Ectodermal cell (in vitro differentiated cells): ENCODE measurements at regions not wholly inside any gene's neighbourhood (a gene's known extent, or its start where the extent isn't known, plus 50 kb on each side); places are given as distances from the start of the nearest gene placed in this dataset.

Experiments used
- H3K27ac ChIP-seq: 2 replicates; pipeline ENCODE4 v1.7.0; 2013; ENCODE audit warnings: mild to moderate bottlenecking, low read depth, low read length; ENCODE audit not compliant: insufficient read depth, poor library complexity, severe bottlenecking
- H3K27me3 ChIP-seq: 2 replicates; pipeline ENCODE4 v1.7.0; 2013; ENCODE audit warnings: mild to moderate bottlenecking, low read length; ENCODE audit not compliant: insufficient read depth, control insufficient read depth, poor library complexity, severe bottlenecking
- H3K36me3 ChIP-seq: one replicate; pipeline ENCODE4 v1.7.0; 2013; ENCODE audit warnings: low read length; ENCODE audit not compliant: control insufficient read depth, insufficient read depth
- H3K4me1 ChIP-seq: one replicate; pipeline ENCODE4 v1.7.0; 2013; ENCODE audit warnings: low read length; ENCODE audit not compliant: control insufficient read depth, insufficient read depth
- H3K4me3 ChIP-seq: 2 replicates; pipeline ENCODE4 v1.7.0; 2013; ENCODE audit warnings: low read depth, low read length, control low read depth; ENCODE audit not compliant: insufficient read depth
- H3K9me3 ChIP-seq: 2 replicates; pipeline ENCODE4 v1.7.0; 2013; ENCODE audit warnings: mild to moderate bottlenecking, low read length, moderate library complexity; ENCODE audit not compliant: control insufficient read depth
- WGBS, 2 experiments: methylation state at CpG; one replicate each; pipeline ENCODE4 v1.1.7; 2013; ENCODE audit warnings: missing lambda C conversion rate in 2 of 2; 5-methylcytosine and 5-hydroxymethylcytosine counted together

DNA sequence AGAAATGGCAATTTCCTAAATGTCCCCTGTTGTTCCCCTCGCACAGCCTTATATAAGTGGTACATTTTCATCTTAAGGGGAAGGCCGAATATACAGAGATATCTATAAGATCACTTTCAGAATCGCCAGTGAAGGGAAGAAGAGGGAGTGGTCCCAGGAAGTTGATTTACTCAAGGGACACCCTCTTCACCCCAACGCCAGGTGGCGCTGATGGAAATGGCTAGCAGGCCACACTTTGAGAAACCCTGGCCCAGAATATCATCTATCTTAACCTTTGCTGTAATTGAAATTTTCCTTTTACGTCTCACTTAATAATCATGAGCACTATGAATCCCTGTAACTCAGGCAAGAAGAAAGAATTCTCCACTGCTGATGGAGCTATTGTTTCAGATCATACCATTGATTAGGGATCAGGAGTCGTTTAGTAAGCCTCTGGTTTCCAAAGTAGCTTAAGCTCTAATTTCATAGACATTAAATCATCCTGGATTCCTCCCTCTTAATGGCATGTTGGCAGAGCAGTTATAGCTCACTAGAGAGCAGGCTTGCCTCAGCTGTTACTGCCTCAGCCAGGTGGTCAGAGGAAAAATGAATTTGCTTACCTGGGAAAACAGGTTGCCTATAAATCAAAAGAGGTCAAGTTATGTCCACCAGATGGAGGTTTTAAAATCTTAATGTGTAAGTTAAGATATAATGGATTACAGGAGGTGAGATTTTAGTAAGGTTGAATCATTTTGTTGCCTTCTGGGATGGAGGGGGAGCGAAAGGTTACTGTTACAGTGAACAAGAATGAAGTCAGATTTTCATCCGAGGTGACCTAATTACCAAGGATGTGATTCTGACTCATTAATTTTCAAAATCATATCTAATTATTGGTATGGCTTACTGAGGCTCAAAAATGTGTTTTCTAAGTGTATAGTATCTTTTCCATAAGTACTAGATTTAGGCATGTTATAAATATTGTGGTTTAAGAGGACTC is 941.2 kb upstream of the TENM3 start:
- WGBS, 2 experiments, result 75 to 79% methylated on average over 8 to 9 of the region's 9 CpGs
- H3K9me3 ChIP-seq, result no peaks in the 10 kb centered on the region

GRCh38 chr4:181307824-181308223 is 935.4 kb upstream of the TENM3 start:
- Histone ChIP-seq H3K9me3 (no peaks in the 10 kb centered on the region), H3K4me1 (no peaks in the 10 kb centered on the region), H3K36me3 (no peaks in the 10 kb centered on the region), H3K4me3 (no peak overlapping the region), H3K27ac (no peak overlapping the region), H3K27me3 (no peaks in the 10 kb centered on the region)
- WGBS, 2 experiments, result 92 to 93% methylated on average over 1 to 2 of the region's 2 CpGs

More for the DNA sequence above, 941.2 kb upstream of the TENM3 start:
- H3K27me3 ChIP-seq, result no peaks in the 10 kb centered on the region
- no peaks in the 10 kb centered on the region for H3K4me1 ChIP-seq
- no peak overlapping the region for H3K4me3 ChIP-seq
- H3K36me3 ChIP-seq, result no peaks in the 10 kb centered on the region
- no peak overlapping the region for H3K27ac ChIP-seq

DNA sequence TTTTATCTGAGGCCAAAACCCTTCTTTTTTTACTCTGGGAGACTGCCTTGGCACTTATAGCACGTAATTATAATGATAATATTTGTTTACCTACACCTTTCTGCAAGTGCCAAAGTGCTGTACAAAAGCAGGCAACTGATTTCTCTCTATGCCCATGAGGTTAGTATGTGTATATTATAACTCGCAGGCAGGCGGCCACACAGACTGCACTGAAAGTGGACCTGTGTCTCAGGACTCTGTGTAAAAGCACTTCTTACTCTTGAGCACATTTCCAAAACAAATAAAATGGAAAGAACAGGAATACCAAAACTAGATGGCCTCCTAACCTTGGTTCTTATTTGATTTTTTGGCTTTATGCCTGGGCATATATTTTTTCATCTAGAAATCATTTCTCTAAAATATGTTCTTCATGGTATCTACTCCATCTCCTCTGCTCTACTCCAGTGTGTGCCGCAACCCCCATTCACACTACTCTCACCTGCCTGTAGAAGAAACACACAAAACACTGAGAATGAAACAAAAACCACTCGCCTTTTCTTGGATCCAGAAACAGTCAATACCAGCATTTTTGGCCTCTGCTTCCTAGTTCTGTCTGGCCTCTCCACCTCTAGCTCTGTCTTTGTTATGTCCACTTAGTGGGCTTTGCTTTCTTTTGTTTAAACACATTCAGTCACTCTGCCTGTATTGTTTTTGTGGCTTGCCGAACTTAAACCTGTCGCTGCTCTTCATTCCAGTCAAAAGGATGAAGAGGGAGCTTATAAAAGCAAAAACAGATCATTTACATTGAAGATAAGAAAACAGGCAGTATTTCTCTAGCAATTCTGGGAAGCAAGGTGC is 934.5 kb upstream of the TENM3 start:
- Histone ChIP-seq H3K4me1 (no peaks in the 10 kb centered on the region), H3K36me3 (no peaks in the 10 kb centered on the region), H3K27me3 (no peaks in the 10 kb centered on the region), H3K4me3 (no peak overlapping the region), H3K9me3 (no peaks in the 10 kb centered on the region), H3K27ac (no peak overlapping the region)
- WGBS, 2 experiments, result 72 to 77% methylated on average over 7 of the region's 7 CpGs

DNA sequence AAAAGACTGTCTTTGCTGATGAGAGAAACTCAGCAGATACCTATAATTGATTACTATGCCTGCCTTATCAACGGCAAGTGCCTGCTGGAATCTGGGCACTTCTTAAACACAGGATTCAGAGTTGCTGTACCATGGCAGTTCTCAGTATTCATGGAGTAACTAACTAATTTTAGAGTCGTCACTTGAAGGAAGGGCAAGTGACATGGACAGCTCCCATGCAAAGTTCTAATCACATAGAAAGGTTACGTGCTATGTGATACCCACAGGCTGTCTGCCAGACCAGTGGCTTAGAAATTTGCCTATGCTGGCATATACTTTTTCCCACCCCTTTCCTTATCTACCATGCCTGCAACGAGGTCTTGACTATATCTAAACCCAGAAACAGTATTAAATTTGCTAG is 931.1 kb upstream of the TENM3 start:
- Histone ChIP-seq H3K36me3 (no peaks in the 10 kb centered on the region), H3K4me3 (no peak overlapping the region), H3K27me3 (no peaks in the 10 kb centered on the region), H3K4me1 (no peaks in the 10 kb centered on the region), H3K9me3 (no peaks in the 10 kb centered on the region), H3K27ac (no peak overlapping the region)
- WGBS, 2 experiments, result 93 to 96% methylated on average over 4 of the region's 4 CpGs

DNA sequence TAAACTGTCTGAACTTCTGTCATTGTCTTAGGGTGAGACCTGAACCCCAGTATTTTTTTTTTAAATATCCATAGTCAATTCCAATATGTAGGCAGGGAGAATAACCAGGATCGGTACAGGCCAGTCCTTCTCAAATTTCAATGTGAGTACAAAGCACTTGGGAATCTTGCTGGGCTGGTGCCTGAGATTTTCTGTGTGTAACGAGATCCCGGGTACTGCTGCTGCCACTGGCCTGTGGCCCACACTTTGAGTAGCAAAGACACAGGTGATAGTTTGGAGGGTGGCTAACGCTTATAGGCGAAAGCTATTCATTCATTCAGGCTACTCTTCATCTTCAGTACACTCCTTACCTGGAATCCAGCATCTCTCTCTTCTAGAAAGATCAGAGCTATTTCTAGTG is 923.6 kb upstream of the TENM3 start:
- no peaks in the 10 kb centered on the region for H3K36me3 ChIP-seq
- H3K4me1 ChIP-seq, result peaks cover 3% of the 10 kb centered on the region
- no peaks in the 10 kb centered on the region for H3K9me3 ChIP-seq
- WGBS, 2 experiments, result 57 to 59% methylated on average over 5 of the region's 5 CpGs
- H3K27me3 ChIP-seq, result no peaks in the 10 kb centered on the region
- no peak overlapping the region for H3K4me3 ChIP-seq
- H3K27ac ChIP-seq, result no peak overlapping the region

DNA sequence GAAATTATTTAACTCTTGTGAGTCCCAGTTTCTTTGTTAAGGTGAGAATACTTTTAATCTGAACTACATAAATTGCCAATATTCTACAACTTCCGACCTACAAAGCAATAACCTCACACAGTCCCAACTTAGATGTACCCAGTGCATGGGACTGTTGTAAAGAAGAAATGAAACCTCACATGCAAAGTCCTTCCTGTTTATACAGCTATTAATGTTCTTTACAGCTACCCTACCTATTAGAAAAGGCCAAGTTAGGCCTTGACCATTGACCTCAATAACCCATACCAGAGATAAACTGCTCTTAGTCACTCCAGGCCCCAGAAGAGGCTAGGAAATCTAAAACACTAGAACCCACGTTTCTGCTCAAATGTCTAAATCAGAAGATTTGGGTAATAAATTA is 920.1 kb upstream of the TENM3 start:
- Histone ChIP-seq H3K4me3 (no peak overlapping the region), H3K36me3 (no peaks in the 10 kb centered on the region), H3K4me1 (peaks cover 3% of the 10 kb centered on the region), H3K27me3 (no peaks in the 10 kb centered on the region), H3K27ac (no peak overlapping the region), H3K9me3 (no peaks in the 10 kb centered on the region)
- 89 to 100% methylated on average over 1 of the region's 2 CpGs for WGBS, 2 experiments

- Histone ChIP-seq H3K27me3 (no peaks in the 10 kb centered on the region), H3K4me1 (no peaks in the 10 kb centered on the region), H3K9me3 (no peaks in the 10 kb centered on the region), H3K4me3 (no peak overlapping the region), H3K36me3 (no peaks in the 10 kb centered on the region), H3K27ac (no peak overlapping the region)
- 93 to 94% methylated on average over 3 of the region's 4 CpGs for WGBS, 2 experiments
Observed at GRCh38 chr4:181330654-181331201, 912.5 kb upstream of the TENM3 start.

DNA sequence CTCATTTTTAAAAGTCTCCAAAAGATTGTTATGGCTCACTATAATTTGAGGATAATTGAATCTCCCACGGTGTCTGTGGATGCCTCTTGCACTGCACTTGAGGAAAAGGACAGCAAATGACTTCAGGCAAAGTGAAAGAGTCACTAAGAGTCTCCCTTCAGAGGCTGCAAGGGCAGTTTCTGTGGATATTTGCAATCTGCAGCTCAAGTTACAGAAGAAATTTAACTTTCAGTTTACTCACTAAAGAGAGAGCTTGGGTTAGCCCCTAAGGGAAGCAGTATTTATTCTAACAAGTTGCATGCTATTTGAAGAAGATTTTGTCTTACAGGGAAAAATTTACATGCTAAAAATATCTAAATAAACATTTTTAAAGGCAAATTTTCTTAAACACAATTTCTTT is 912.0 kb upstream of the TENM3 start:
- H3K4me1 ChIP-seq, result no peaks in the 10 kb centered on the region
- WGBS, 2 experiments, result 68 to 75% methylated on average over 1 of the region's 1 CpG
- H3K27ac ChIP-seq, result no peak overlapping the region
- H3K27me3 ChIP-seq, result no peaks in the 10 kb centered on the region
- no peak overlapping the region for H3K4me3 ChIP-seq
- H3K9me3 ChIP-seq, result no peaks in the 10 kb centered on the region
- H3K36me3 ChIP-seq, result no peaks in the 10 kb centered on the region

DNA sequence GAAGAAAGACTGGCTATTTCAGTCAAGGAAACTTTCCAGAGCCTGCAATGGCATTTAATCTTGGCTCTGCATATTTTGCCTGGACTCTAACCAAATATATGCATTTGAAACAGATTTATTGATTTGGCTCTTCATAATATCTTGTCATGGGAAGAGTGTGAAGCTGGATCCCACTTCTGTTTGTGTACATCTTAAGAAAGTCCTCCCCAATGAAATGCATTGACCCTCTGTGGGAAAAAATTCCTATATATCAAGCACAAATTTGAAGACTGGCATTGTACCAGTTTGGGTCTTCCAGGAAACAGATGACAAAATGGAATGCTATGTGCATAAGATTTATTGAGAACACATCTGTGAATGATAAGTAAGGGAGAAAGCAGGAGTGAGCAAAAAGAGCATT is 897.3 kb upstream of the TENM3 start:
- Histone ChIP-seq H3K4me3 (no peak overlapping the region), H3K36me3 (no peaks in the 10 kb centered on the region), H3K9me3 (no peaks in the 10 kb centered on the region), H3K27me3 (no peaks in the 10 kb centered on the region), H3K4me1 (peaks cover 14% of the 10 kb centered on the region), H3K27ac (no peak overlapping the region)
